Kidney epithelial cell (primary cell): ENCODE measurements at regions not wholly inside any gene's neighbourhood (a gene's known extent, or its start where the extent isn't known, plus 50 kb on each side); places are given as distances from the start of the nearest gene placed in this dataset.
"Not testable (repeated sequence)": the region's sequence is repeated elsewhere in the genome, so short reads cannot be mapped to it uniquely, and the experiment has no call there.

Experiments
- DNase-seq: peaks from one replicate; pipeline ENCODE4 v3.0.0-alpha.2; 2010; ENCODE audit warnings: low read depth
- H3K27me3 ChIP-seq: 2 replicates; pipeline ENCODE4 v1.6.0; 2011; ENCODE audit warnings: low read length; ENCODE audit not compliant: control insufficient read depth, insufficient read depth
- H3K36me3 ChIP-seq: 2 replicates; pipeline ENCODE4 v1.5.1; 2011; ENCODE audit warnings: low read length; ENCODE audit not compliant: control insufficient read depth, insufficient read depth
- H3K4me3 ChIP-seq: 2 replicates; pipeline ENCODE4 v1.5.1; 2011; ENCODE audit warnings: low read depth, mild to moderate bottlenecking, control low read depth, low read length
- CTCF ChIP-seq: IDR thresholded peaks from 2 replicates; pipeline ENCODE4 v1.5.1; 2011; ENCODE audit warnings: mild to moderate bottlenecking, moderate library complexity, low read length, control low read depth, inconsistent platforms; ENCODE audit not compliant: insufficient read depth, poor library complexity, severe bottlenecking

DNA sequence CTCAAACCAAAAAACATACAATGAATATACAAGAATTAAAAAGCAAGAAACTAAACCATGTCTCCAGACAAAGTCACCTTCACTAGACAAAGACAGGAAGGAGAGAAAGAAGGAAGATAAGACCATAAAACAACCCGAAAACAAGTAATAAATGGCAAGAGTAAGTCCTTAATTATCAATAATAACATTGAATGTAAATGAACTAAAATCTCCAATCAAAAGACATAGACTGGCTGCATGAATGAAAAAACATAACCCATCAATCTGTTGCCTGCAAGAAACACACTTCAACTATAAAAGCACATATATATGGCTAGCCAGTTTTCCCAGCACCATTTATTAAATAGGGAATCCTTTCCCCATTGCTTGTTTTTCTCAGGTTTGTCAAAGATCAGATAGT, 100.8 kb upstream of the SAMSN1 start:
- no peak for TF ChIP-seq CTCF
- H3K27me3 ChIP-seq: no peaks in the 10 kb centered on the region
- no peak for DNase-seq
- no peak overlapping the region for H3K4me3 ChIP-seq
- H3K36me3 ChIP-seq: no peaks in the 10 kb centered on the region

GRCh38 chr21:14645702-14646101, 99.6 kb upstream of the SAMSN1 start:
- Histone ChIP-seq H3K36me3 (no peaks in the 10 kb centered on the region), H3K4me3 (no peak overlapping the region), H3K27me3 (no peaks in the 10 kb centered on the region)
- no peak for TF ChIP-seq CTCF
- no peak for DNase-seq

DNA sequence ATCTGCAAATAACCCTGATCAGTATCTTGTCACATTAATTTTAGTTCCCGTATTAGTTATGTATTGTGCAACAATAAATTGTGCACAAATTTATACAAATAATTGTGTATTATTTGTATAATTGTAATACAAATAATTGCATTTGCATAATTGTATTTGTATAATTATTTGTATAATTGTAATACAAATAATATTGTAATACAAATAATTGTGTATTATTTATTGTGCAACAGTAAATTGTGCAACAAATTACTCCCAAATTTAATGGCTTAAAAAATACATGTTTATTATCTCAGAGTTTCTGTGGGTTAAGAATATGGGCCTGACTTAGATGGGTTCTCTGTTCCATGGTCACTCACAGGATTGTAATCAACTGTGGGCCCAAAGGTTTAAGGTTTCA, 86.2 kb upstream of the SAMSN1 start:
- no peaks in the 10 kb centered on the region for H3K36me3 ChIP-seq
- no peak for TF ChIP-seq CTCF
- no peak for DNase-seq
- H3K4me3 ChIP-seq: no peak overlapping the region
- no peaks in the 10 kb centered on the region for H3K27me3 ChIP-seq

DNA sequence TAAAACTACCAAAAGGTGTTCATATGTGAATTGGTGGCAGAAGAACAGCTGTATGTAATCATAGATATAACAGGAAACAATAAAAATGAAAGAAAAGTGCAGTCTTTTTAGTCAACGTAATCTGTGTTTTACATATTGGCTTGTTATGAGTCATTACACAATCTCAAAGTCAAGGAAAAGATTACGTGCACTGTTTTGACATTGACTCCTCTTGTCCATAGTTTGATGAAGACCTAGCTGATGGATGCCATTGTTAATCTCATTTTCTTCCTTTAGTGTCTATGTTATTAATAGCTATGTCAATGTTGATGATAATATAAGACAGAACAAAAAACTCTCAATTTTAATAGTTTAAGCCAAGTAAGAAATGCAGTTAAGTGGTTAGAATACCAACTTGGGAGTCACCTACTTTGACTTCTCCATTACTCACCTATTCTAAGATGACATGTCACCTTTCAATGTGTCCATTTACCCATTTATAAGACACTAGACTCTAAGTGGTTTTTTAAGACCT, 84.5 kb upstream of the SAMSN1 start:
- no peak overlapping the region for H3K4me3 ChIP-seq
- TF ChIP-seq CTCF: no peak
- H3K27me3 ChIP-seq: no peaks in the 10 kb centered on the region
- DNase-seq: no peak
- H3K36me3 ChIP-seq: no peaks in the 10 kb centered on the region

GRCh38 chr21:14629461-14629860, 83.3 kb upstream of the SAMSN1 start:
- no peaks in the 10 kb centered on the region for H3K27me3 ChIP-seq
- no peaks in the 10 kb centered on the region for H3K36me3 ChIP-seq
- TF ChIP-seq CTCF: no peak
- no peak overlapping the region for H3K4me3 ChIP-seq
- no peak for DNase-seq

- not testable (repeated sequence) for DNase-seq, H3K36me3 ChIP-seq, H3K4me3 ChIP-seq, H3K27me3 ChIP-seq
Observed at GRCh38 chr21:14623079-14623478, 77.0 kb upstream of the SAMSN1 start.
